Karpas-422 (cell line): ENCODE measurements at regions not wholly inside any gene's neighbourhood (a gene's known extent, or its start where the extent isn't known, plus 50 kb on each side); places are given as distances from the start of the nearest gene placed in this dataset.
A peak's percentile ranks its signal among the peaks of the same experiment; 100 is the strongest.

Source experiments
- DNase-seq: peaks from one replicate; pipeline ENCODE4 v3.0.0-alpha.2; 2015
- H2AFZ ChIP-seq: fragments of 200-600 bp; sonication (generic); 2 replicates; pipeline ENCODE4 v1.6.1; 2014; ENCODE audit warnings: antibody characterized with exemption, low read length, mixed read lengths
- H3K27ac ChIP-seq: fragments of 200-600 bp; sonication (generic); 2 replicates; pipeline ENCODE4 v1.5.1; 2014; ENCODE audit warnings: mild to moderate bottlenecking, low read length, moderate library complexity
- H3K27me3 ChIP-seq: fragments of 200-600 bp; sonication (generic); 2 replicates; pipeline ENCODE4 v1.6.1; 2014; ENCODE audit warnings: low read length, mixed read lengths
- H3K36me3 ChIP-seq: fragments of 200-600 bp; sonication (generic); 2 replicates; pipeline ENCODE4 v1.6.1; 2014; ENCODE audit warnings: low read length, mixed read lengths; ENCODE audit not compliant: insufficient read depth
- H3K4me1 ChIP-seq: fragments of 200-600 bp; sonication (generic); 2 replicates; pipeline ENCODE4 v1.6.1; 2014; ENCODE audit warnings: mild to moderate bottlenecking, low read length, mixed read lengths
- H3K4me2 ChIP-seq: fragments of 200-600 bp; sonication (generic); 2 replicates; pipeline ENCODE4 v1.6.1; 2014; ENCODE audit warnings: low read length, low read depth, mild to moderate bottlenecking; ENCODE audit not compliant: poor library complexity, severe bottlenecking
- H3K4me3 ChIP-seq: fragments of 200-600 bp; sonication (generic); 2 replicates; pipeline ENCODE4 v1.5.1; 2014; ENCODE audit warnings: mild to moderate bottlenecking, antibody characterized with exemption, low read length, mixed read lengths
- H3K79me2 ChIP-seq: fragments of 200-600 bp; sonication (generic); 2 replicates; pipeline ENCODE4 v1.6.1; 2014; ENCODE audit warnings: mild to moderate bottlenecking, low read length, mixed read lengths
- H3K9ac ChIP-seq: fragments of 200-600 bp; sonication (generic); 2 replicates; pipeline ENCODE4 v1.6.0; 2014; ENCODE audit warnings: low read length
- H3K9me2 ChIP-seq: fragments of 200-600 bp; sonication (generic), shearing (Covaris generic); replicated peaks from 2 replicates; pipeline ENCODE4 v1.6.0; 2014; ENCODE audit warnings: mild to moderate bottlenecking, low read length, moderate library complexity; ENCODE audit not compliant: insufficient read depth
- H3K9me3 ChIP-seq: fragments of 300-700, 200-600 bp; sonication (generic); 2 replicates; pipeline ENCODE4 v1.6.1; 2014; ENCODE audit warnings: low read length, mixed read lengths
- H4K20me1 ChIP-seq: fragments of 200-600 bp; sonication (generic); 2 replicates; pipeline ENCODE4 v1.6.1; 2014; ENCODE audit warnings: mild to moderate bottlenecking, antibody characterized with exemption, low read length, low read depth; ENCODE audit not compliant: insufficient read depth

GRCh38 chr1:36614571-36614970 lies 131.9 kb upstream of the CSF3R start:
- H3K36me3 ChIP-seq = no peaks in the 10 kb centered on the region
- H3K4me2 ChIP-seq = no peak overlapping the region
- DNase-seq = no peak
- H4K20me1 ChIP-seq = no peaks in the 10 kb centered on the region
- no peak overlapping the region for H3K9ac ChIP-seq
- no peaks in the 10 kb centered on the region for H3K9me3 ChIP-seq
- no peak overlapping the region for H3K4me3 ChIP-seq
- no peaks in the 10 kb centered on the region for H3K79me2 ChIP-seq
- no peaks in the 10 kb centered on the region for H3K27me3 ChIP-seq
- peaks cover 11% of the 10 kb centered on the region for H3K4me1 ChIP-seq
- H3K9me2 ChIP-seq = no peaks in the 10 kb centered on the region
- no peak overlapping the region for H2AFZ ChIP-seq
- no peak overlapping the region for H3K27ac ChIP-seq

- H3K9ac ChIP-seq = no peak overlapping the region
Observed at GRCh38 chr1:36613721-36614120, 131.0 kb upstream of the CSF3R start.

GRCh38 chr1:36612881-36613280 lies 130.2 kb upstream of the CSF3R start:
- Histone ChIP-seq H3K36me3 (no peaks in the 10 kb centered on the region), H3K4me1 (peaks cover 17% of the 10 kb centered on the region), H2AFZ (no peak overlapping the region), H3K4me3 (no peak overlapping the region), H3K9me3 (no peaks in the 10 kb centered on the region), H4K20me1 (no peaks in the 10 kb centered on the region), H3K27ac (0 out of 2 replicates have a peak overlapping the region, but pooled peaks have one; percentile 3), H3K79me2 (no peaks in the 10 kb centered on the region), H3K4me2 (no peak overlapping the region), H3K9ac (peak overlapping the region; percentile 34; the same call in 1 of the 2 replicates), H3K9me2 (no peaks in the 10 kb centered on the region), H3K27me3 (no peaks in the 10 kb centered on the region)
- peak; percentile 56 for DNase-seq

More at GRCh38 chr1:36613721-36614120, 131.0 kb upstream of the CSF3R start:
- Histone ChIP-seq H3K27ac (no peak overlapping the region), H2AFZ (no peak overlapping the region), H3K4me2 (no peak overlapping the region), H3K4me1 (peaks cover 13% of the 10 kb centered on the region), H3K27me3 (no peaks in the 10 kb centered on the region), H3K36me3 (no peaks in the 10 kb centered on the region), H3K9me2 (no peaks in the 10 kb centered on the region), H4K20me1 (no peaks in the 10 kb centered on the region), H3K9me3 (no peaks in the 10 kb centered on the region), H3K79me2 (no peaks in the 10 kb centered on the region), H3K4me3 (no peak overlapping the region)
- DNase-seq = no peak

GRCh38 chr1:36612121-36612520 lies 129.4 kb upstream of the CSF3R start:
- Histone ChIP-seq H3K9me3 (no peaks in the 10 kb centered on the region), H3K9me2 (no peaks in the 10 kb centered on the region), H3K79me2 (no peaks in the 10 kb centered on the region), H3K36me3 (no peaks in the 10 kb centered on the region), H3K27me3 (no peaks in the 10 kb centered on the region), H3K9ac (0 out of 2 replicates have a peak overlapping the region, but pooled peaks have one; percentile 34), H3K27ac (0 out of 2 replicates have a peak overlapping the region, but pooled peaks have one; percentile 3), H4K20me1 (no peaks in the 10 kb centered on the region), H3K4me3 (no peak overlapping the region), H3K4me2 (no peak overlapping the region), H3K4me1 (peaks cover 25% of the 10 kb centered on the region), H2AFZ (no peak overlapping the region)
- DNase-seq = no peak

- no peak overlapping the region for H3K4me2 ChIP-seq
- no peak overlapping the region for H3K9ac ChIP-seq
- no peaks in the 10 kb centered on the region for H3K9me2 ChIP-seq
- no peaks in the 10 kb centered on the region for H3K27me3 ChIP-seq
- no peaks in the 10 kb centered on the region for H3K9me3 ChIP-seq
- no peaks in the 10 kb centered on the region for H3K79me2 ChIP-seq
- peaks cover 50% of the 10 kb centered on the region for H3K4me1 ChIP-seq
- peak overlapping the region; percentile 36; the same call in 1 of the 2 replicates for H3K27ac ChIP-seq
- no peak overlapping the region for H3K4me3 ChIP-seq
- H3K36me3 ChIP-seq = no peaks in the 10 kb centered on the region
- DNase-seq = peak; percentile 91
- no peak overlapping the region for H2AFZ ChIP-seq
- H4K20me1 ChIP-seq = no peaks in the 10 kb centered on the region
Observed at GRCh38 chr1:36609241-36610027, 126.7 kb upstream of the CSF3R start.

GRCh38 chr1:36608272-36608671 lies 125.6 kb upstream of the CSF3R start:
- no peak for DNase-seq
- no peaks in the 10 kb centered on the region for H3K9me2 ChIP-seq
- H3K36me3 ChIP-seq = no peaks in the 10 kb centered on the region
- no peak overlapping the region for H2AFZ ChIP-seq
- H3K27me3 ChIP-seq = no peaks in the 10 kb centered on the region
- no peak overlapping the region for H3K4me3 ChIP-seq
- peaks cover 49% of the 10 kb centered on the region for H3K4me1 ChIP-seq
- H3K9ac ChIP-seq = no peak overlapping the region
- H3K27ac ChIP-seq = peak overlapping the region; percentile 86
- H3K4me2 ChIP-seq = no peak overlapping the region
- no peaks in the 10 kb centered on the region for H4K20me1 ChIP-seq
- H3K9me3 ChIP-seq = no peaks in the 10 kb centered on the region
- no peaks in the 10 kb centered on the region for H3K79me2 ChIP-seq

GRCh38 chr1:36607263-36607651 lies 124.5 kb upstream of the CSF3R start:
- no peaks in the 10 kb centered on the region for H3K27me3 ChIP-seq
- H3K36me3 ChIP-seq = no peaks in the 10 kb centered on the region
- H3K79me2 ChIP-seq = no peaks in the 10 kb centered on the region
- no peak overlapping the region for H3K4me2 ChIP-seq
- H3K9ac ChIP-seq = peak overlapping the region; percentile 40; the same call in 1 of the 2 replicates
- no peaks in the 10 kb centered on the region for H3K9me3 ChIP-seq
- no peak overlapping the region for H3K4me3 ChIP-seq
- peak overlapping the region; percentile 86 for H3K27ac ChIP-seq
- H3K4me1 ChIP-seq = peaks cover 41% of the 10 kb centered on the region
- DNase-seq = no peak
- no peak overlapping the region for H2AFZ ChIP-seq
- H4K20me1 ChIP-seq = no peaks in the 10 kb centered on the region
- no peaks in the 10 kb centered on the region for H3K9me2 ChIP-seq

GRCh38 chr1:36606641-36607262 lies 124.0 kb upstream of the CSF3R start:
- H3K4me2 ChIP-seq = peak overlapping the region; percentile 24
- peak overlapping the region; percentile 86 for H3K27ac ChIP-seq
- DNase-seq = peak; percentile 69
- H3K9ac ChIP-seq = peak overlapping the region; percentile 42
- peaks cover 45% of the 10 kb centered on the region for H3K4me1 ChIP-seq
- H3K79me2 ChIP-seq = no peaks in the 10 kb centered on the region
- no peaks in the 10 kb centered on the region for H3K27me3 ChIP-seq
- no peaks in the 10 kb centered on the region for H3K36me3 ChIP-seq
- no peaks in the 10 kb centered on the region for H3K9me3 ChIP-seq
- no peaks in the 10 kb centered on the region for H3K9me2 ChIP-seq
- H3K4me3 ChIP-seq = no peak overlapping the region
- no peak overlapping the region for H2AFZ ChIP-seq
- no peaks in the 10 kb centered on the region for H4K20me1 ChIP-seq
